SK-N-SH (cell line): ENCODE measurements at regions not wholly inside any gene's neighbourhood (a gene's known extent, or its start where the extent isn't known, plus 50 kb on each side); places are given as distances from the start of the nearest gene placed in this dataset.

Source experiments
- CTCF ChIP-seq: fragments of 200-600 bp; sonication (generic); IDR thresholded peaks from 2 replicates; pipeline ENCODE4 v1.6.1; 2017; ENCODE audit warnings: antibody characterized with exemption, mild to moderate bottlenecking, moderate library complexity
- EP300 ChIP-seq, 2 experiments: IDR thresholded peaks; 2 replicates each; pipeline versions ENCODE4 v1.4.0 to v1.6.1; 2012; ENCODE audit warnings: borderline replicate concordance in 1 of 2, low read depth in 1 of 2, low read length in 1 of 2
- EZH2phosphoT487 ChIP-seq: fragments of 200-600 bp; sonication (generic); IDR thresholded peaks from 2 replicates; pipeline ENCODE4 v1.6.1; 2017; ENCODE audit warnings: low read depth, mixed run types, mild to moderate bottlenecking, antibody characterized with exemption, moderate library complexity, borderline replicate concordance
- FOXJ3 ChIP-seq: sonication (generic); formaldehyde crosslinking; IDR thresholded peaks from 2 replicates; pipeline ENCODE4 v1.5.1; 2020; ENCODE audit warnings: mild to moderate bottlenecking, missing genetic modification reagents
- JUND ChIP-seq: IDR thresholded peaks from 2 replicates; pipeline ENCODE4 v1.4.0; 2012
- POLR2AphosphoS5 ChIP-seq: IDR thresholded peaks from 2 replicates; pipeline ENCODE4 v1.6.1; 2012; ENCODE audit warnings: low read depth, low read length
- RAD21 ChIP-seq: IDR thresholded peaks from 2 replicates; pipeline ENCODE4 v1.6.1; 2012; ENCODE audit warnings: mild to moderate bottlenecking, low read length
- RFX5 ChIP-seq: IDR thresholded peaks from 2 replicates; pipeline ENCODE4 v1.6.1; 2012; ENCODE audit warnings: mild to moderate bottlenecking, improper control_type of control experiment, low read length
- RXRA ChIP-seq: IDR thresholded peaks from 2 replicates; pipeline ENCODE4 v1.4.0; 2012; ENCODE audit warnings: low read depth, mild to moderate bottlenecking, borderline replicate concordance
- SIN3A ChIP-seq: IDR thresholded peaks from 2 replicates; pipeline ENCODE4 v1.6.1; 2012; ENCODE audit warnings: low read depth, mild to moderate bottlenecking, low read length, moderate library complexity, borderline replicate concordance
- SMC3 ChIP-seq: IDR thresholded peaks from 2 replicates; pipeline ENCODE4 v1.6.1; 2012; ENCODE audit warnings: low read depth, low read length, improper control_type of control experiment
- TAF1 ChIP-seq: IDR thresholded peaks from 2 replicates; pipeline ENCODE4 v1.6.1; 2012; ENCODE audit warnings: low read depth, mild to moderate bottlenecking, low read length, moderate library complexity, borderline replicate concordance
- USF1 ChIP-seq: IDR thresholded peaks from 2 replicates; pipeline ENCODE4 v1.4.0; 2012; ENCODE audit warnings: low read depth, borderline replicate concordance

DNA sequence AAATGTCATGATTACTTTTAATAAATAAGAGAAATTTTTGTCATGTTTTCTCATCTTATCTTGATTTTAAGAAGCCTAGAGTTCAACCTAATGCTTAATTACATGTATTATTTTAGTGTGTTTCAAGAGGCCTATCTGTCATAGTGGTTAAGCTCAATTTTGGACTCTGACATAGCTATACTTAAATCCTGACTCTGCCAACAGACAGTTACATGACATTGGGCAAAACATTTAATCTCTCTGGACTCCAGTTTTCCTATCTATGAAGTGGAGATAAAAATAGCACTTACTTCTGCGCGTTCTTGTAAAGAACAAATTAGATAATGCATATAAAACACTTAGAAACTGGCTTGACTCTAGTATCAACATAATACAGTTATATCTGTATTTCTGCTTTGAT lies 417.8 kb downstream of the MRPL39 start:
- TF ChIP-seq RFX5, result no peak
- no peak for TF ChIP-seq POLR2AphosphoS5
- TF ChIP-seq CTCF, result no peak
- no peak for TF ChIP-seq RAD21
- TF ChIP-seq JUND, result no peak
- no peak for TF ChIP-seq EZH2phosphoT487
- no peak for TF ChIP-seq EP300 (IDR thresholded peaks at IDR 0.05; ENCODE audit: borderline replicate concordance in 1 of 2, low read depth in 1 of 2, low read length in 1 of 2)
- no peak for TF ChIP-seq USF1
- TF ChIP-seq TAF1, result no peak
- no peak for TF ChIP-seq RXRA
- no peak for TF ChIP-seq SIN3A
- no peak for TF ChIP-seq FOXJ3
- TF ChIP-seq SMC3, result no peak
